Vagina (tissue), 2 donors: ENCODE measurements at regions not wholly inside any gene's neighbourhood (a gene's known extent, or its start where the extent isn't known, plus 50 kb on each side); places are given as distances from the start of the nearest gene placed in this dataset.

ENCODE experiments used
- POLR2A ChIP-seq, 2 donors: fragments of 450-650 bp; IDR thresholded peaks; one replicate each; pipeline ENCODE4 v1.6.1; 2017; ENCODE audit warnings: antibody characterized with exemption in 2 of 2, mild to moderate bottlenecking in 2 of 2, moderate library complexity in 2 of 2
- POLR2AphosphoS5 ChIP-seq, 2 donors: sonication (generic); formaldehyde crosslinking; IDR thresholded peaks; one replicate each; pipeline ENCODE4 v1.9.0; 2017; ENCODE audit warnings: antibody characterized with exemption in 2 of 2, mild to moderate bottlenecking in 2 of 2, low read depth in 1 of 2; ENCODE audit not compliant: insufficient read depth in 1 of 2
- TF ChIP-seq, protein P1 (sequence below), 3 experiments: fragments of 450-650 bp in 2 of 3; fragments of 200-600 bp in 1 of 3; sonication (generic) in 1 of 3; IDR thresholded peaks; one replicate each; pipeline ENCODE4 v1.5.1; 2017 to 2019; ENCODE audit warnings: antibody characterized with exemption in 3 of 3, mild to moderate bottlenecking in 2 of 3, moderate library complexity in 2 of 3

DNA sequence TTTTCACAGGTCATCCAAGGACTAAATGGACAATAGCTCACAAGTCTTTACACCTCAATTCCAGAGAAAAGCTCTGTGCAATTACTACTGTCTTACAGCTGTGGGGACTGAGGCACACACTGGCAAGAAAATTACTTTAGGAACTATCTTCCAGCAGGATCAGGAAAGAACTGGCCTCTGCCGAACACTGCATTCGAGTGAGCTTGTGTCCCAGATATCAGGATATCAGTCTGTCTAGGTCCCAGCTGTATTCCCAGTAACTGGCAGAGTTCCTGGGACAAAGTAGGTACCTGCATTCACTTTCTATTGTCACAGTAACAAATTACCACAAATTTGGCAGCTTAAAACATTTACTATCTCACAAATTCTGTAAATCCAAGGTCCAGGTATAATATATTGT lies 183.7 kb downstream of the IRS1 start:
- TF ChIP-seq POLR2A (IDR thresholded peaks at IDR 0.05) (no peak), POLR2AphosphoS5 (IDR thresholded peaks at IDR 0.05; ENCODE audit: insufficient read depth in 1 of 2, low read depth in 1 of 2) (no peak)
- TF ChIP-seq, protein P1, sequence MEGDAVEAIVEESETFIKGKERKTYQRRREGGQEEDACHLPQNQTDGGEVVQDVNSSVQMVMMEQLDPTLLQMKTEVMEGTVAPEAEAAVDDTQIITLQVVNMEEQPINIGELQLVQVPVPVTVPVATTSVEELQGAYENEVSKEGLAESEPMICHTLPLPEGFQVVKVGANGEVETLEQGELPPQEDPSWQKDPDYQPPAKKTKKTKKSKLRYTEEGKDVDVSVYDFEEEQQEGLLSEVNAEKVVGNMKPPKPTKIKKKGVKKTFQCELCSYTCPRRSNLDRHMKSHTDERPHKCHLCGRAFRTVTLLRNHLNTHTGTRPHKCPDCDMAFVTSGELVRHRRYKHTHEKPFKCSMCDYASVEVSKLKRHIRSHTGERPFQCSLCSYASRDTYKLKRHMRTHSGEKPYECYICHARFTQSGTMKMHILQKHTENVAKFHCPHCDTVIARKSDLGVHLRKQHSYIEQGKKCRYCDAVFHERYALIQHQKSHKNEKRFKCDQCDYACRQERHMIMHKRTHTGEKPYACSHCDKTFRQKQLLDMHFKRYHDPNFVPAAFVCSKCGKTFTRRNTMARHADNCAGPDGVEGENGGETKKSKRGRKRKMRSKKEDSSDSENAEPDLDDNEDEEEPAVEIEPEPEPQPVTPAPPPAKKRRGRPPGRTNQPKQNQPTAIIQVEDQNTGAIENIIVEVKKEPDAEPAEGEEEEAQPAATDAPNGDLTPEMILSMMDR (IDR thresholded peaks at IDR 0.05), result no peak
